HL-60 (cell line): ENCODE measurements at regions not wholly inside any gene's neighbourhood (a gene's known extent, or its start where the extent isn't known, plus 50 kb on each side); places are given as distances from the start of the nearest gene placed in this dataset.
"Not testable (repeated sequence)": the region's sequence is repeated elsewhere in the genome, so short reads cannot be mapped to it uniquely, and the experiment has no call there.

Experiments
- CTCF ChIP-seq: IDR thresholded peaks from one replicate; pipeline ENCODE4 v1.5.1; 2011; ENCODE audit warnings: low read length, control low read depth, inconsistent platforms; ENCODE audit not compliant: insufficient read depth
- GABPA ChIP-seq: IDR thresholded peaks from 2 replicates; pipeline ENCODE4 v1.6.1; 2012; ENCODE audit warnings: low read depth
- POLR2AphosphoS5 ChIP-seq: IDR thresholded peaks from 2 replicates; pipeline ENCODE4 v1.6.1; 2012; ENCODE audit warnings: low read depth
- REST ChIP-seq: IDR thresholded peaks from 2 replicates; pipeline ENCODE4 v1.6.1; 2012; ENCODE audit warnings: low read depth; ENCODE audit not compliant: insufficient replicate concordance

DNA sequence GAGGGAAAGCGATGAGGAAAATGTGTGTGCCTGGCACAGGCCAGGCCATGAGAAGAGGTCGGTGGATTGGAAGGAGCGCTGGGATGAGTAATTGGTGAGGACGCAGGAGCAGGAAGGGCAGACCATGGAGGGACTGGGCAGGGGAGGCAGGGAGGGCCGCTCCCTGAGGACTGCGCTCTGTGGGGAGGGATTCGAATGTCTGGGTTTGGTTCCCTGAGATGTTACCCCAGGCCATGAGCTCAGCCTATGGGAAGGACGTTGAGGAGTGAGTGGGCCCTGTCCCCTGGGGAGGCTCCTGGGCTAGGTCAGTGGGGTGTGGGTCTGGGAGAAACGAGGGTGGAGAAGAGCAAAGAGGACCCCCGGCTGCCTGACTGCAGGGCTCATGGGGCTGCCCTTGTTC is 415.2 kb upstream of the NPAP1 start:
- TF ChIP-seq CTCF, REST, POLR2AphosphoS5, GABPA: not testable (repeated sequence)
